ENCODE measurements at regions not wholly inside any gene's neighbourhood (a gene's known extent, or its start where the extent isn't known, plus 50 kb on each side); places are given as distances from the start of the nearest gene placed in this dataset.

GRCh38 chr16:65260746-65261145, 138.9 kb upstream of the CDH11 start:
- no peak overlapping the region for H3K4me2 ChIP-seq (ENCODE audit: insufficient read depth in 1 of 2, low read depth in 2 of 2, low read length in 2 of 2)
- no peak overlapping the region for H3K4me3 ChIP-seq (ENCODE audit: extremely low read depth in 1 of 4, insufficient read depth in 2 of 4, low read depth in 3 of 4, low read length in 4 of 4)
- H3K9ac ChIP-seq (replicated peaks in 1 of 4; ENCODE audit: extremely low read depth in 1 of 4, low read depth in 3 of 4, low read length in 3 of 4), result no peak overlapping the region
- CTCF ChIA-PET (ENCODE audit: partially characterized antibody), result no interaction called here
- H4K5ac ChIP-seq (ENCODE audit: insufficient read length, low read depth, low read length), result no peak overlapping the region
- no peaks in the 10 kb centered on the region for H3K36me3 ChIP-seq (ENCODE audit: control insufficient read depth in 2 of 4, insufficient read depth in 4 of 4, low read length in 3 of 4)
- DNase-seq (ENCODE audit: low read depth in 1 of 2, low spot score in 2 of 2), result no peak
- no peak overlapping the region for H3K27ac ChIP-seq (ENCODE audit: low read depth, low read length)
- no peak overlapping the region for H2AFZ ChIP-seq (ENCODE audit: low read length)
- no peak overlapping the region for H3K56ac ChIP-seq (replicated peaks; ENCODE audit: insufficient read length, low read depth, low read length)
- 75% methylated on average over 1 of the region's 1 CpG; no CpG with 5 or more reads in 1 of the 2 experiments for WGBS, 2 experiments (ENCODE audit: extremely low coverage in 1 of 2, insufficient coverage in 1 of 2, insufficient read length in 1 of 2, insufficient replicate concordance in 2 of 2, low coverage in 1 of 2, low lambda C conversion rate in 2 of 2, missing lambda C conversion rate in 1 of 2)
- no peak overlapping the region for H3K4ac ChIP-seq (replicated peaks; ENCODE audit: insufficient read length, low read depth, low read length)
- H4K91ac ChIP-seq (replicated peaks; ENCODE audit: insufficient read length, low read length), result no peak overlapping the region
- H2BK12ac ChIP-seq (ENCODE audit: low read depth, low read length), result no peak overlapping the region
- H3K23ac ChIP-seq (ENCODE audit: insufficient read length), result no peak overlapping the region
- H2BK15ac ChIP-seq (ENCODE audit: low read length), result no peak overlapping the region
- no peak overlapping the region for H2BK120ac ChIP-seq (replicated peaks; ENCODE audit: low read depth, low read length)
- H3K9me3 ChIP-seq (ENCODE audit: insufficient read depth in 2 of 2, low read depth in 1 of 2, low read length in 1 of 2), result peaks cover 3 to 4% of the 10 kb centered on the region in 2 experiments; a peak in 2 of 4 replicates
- no peaks in the 10 kb centered on the region for H3K23me2 ChIP-seq (ENCODE audit: low read depth, low read length)
- no peaks in the 10 kb centered on the region for H3K79me1 ChIP-seq (ENCODE audit: low read depth, low read length)
- POLR2A ChIA-PET (ENCODE audit: partially characterized antibody), result no interaction called here
- no peak overlapping the region for H2BK5ac ChIP-seq (ENCODE audit: low read depth, low read length)
- no peak for FAIRE-seq
- H2AK5ac ChIP-seq (ENCODE audit: low read depth, low read length), result no peak overlapping the region
- H3K18ac ChIP-seq (ENCODE audit: extremely low read depth, low read length), result no peak overlapping the region
- H3K79me2 ChIP-seq (ENCODE audit: control insufficient read depth in 1 of 2, insufficient read depth in 2 of 2, low read length in 2 of 2), result no peaks in the 10 kb centered on the region
- no peak overlapping the region for H2BK20ac ChIP-seq (ENCODE audit: low read length)
- TF ChIP-seq JUND (IDR thresholded peaks at IDR 0.05; ENCODE audit: low read length), result no peak
- TF ChIP-seq SIN3A (conservative IDR thresholded peaks at IDR 0.05 in 1 of 2, IDR thresholded peaks at IDR 0.05 in 1 of 2; ENCODE audit: low read depth in 1 of 2, low read length in 2 of 2), result no peak
- TF ChIP-seq, protein P1, sequence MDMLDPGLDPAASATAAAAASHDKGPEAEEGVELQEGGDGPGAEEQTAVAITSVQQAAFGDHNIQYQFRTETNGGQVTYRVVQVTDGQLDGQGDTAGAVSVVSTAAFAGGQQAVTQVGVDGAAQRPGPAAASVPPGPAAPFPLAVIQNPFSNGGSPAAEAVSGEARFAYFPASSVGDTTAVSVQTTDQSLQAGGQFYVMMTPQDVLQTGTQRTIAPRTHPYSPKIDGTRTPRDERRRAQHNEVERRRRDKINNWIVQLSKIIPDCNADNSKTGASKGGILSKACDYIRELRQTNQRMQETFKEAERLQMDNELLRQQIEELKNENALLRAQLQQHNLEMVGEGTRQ (IDR thresholded peaks at IDR 0.05; ENCODE audit: low read length), result no peak
- no peak for TF ChIP-seq CREB1 (IDR thresholded peaks at IDR 0.05)
- TF ChIP-seq RXRA (IDR thresholded peaks at IDR 0.05; ENCODE audit: insufficient read depth, low read depth, low read length), result no peak
- TF ChIP-seq BACH1 (IDR thresholded peaks at IDR 0.05; ENCODE audit: low read length), result no peak
- H4K20me1 ChIP-seq (replicated peaks in 1 of 2; ENCODE audit: control insufficient read depth in 1 of 2, insufficient read depth in 2 of 2, low read length in 2 of 2), result no peaks in the 10 kb centered on the region
- H3K4me1 ChIP-seq (replicated peaks in 1 of 4; ENCODE audit: control insufficient read depth in 3 of 4, insufficient read depth in 4 of 4, low read length in 3 of 4), result no peaks in the 10 kb centered on the region
- H3K14ac ChIP-seq (ENCODE audit: insufficient read length), result no peak overlapping the region
- no peaks in the 10 kb centered on the region for H3K27me3 ChIP-seq (replicated peaks in 1 of 4; ENCODE audit: control insufficient read depth in 3 of 4, extremely low read depth in 1 of 4, insufficient read depth in 3 of 4, low read length in 3 of 4)
- H4K8ac ChIP-seq (ENCODE audit: extremely low read depth, insufficient read depth, low read length), result no peak overlapping the region

Measured in H1 (cell line).